Epithelial cell of proximal tubule (primary cell): ENCODE measurements at regions not wholly inside any gene's neighbourhood (a gene's known extent, or its start where the extent isn't known, plus 50 kb on each side); places are given as distances from the start of the nearest gene placed in this dataset.

Source experiments
- DNase-seq: peaks from one replicate; pipeline ENCODE4 v3.0.0-alpha.2; 2011; ENCODE audit warnings: low read depth
- H3K4me3 ChIP-seq: 2 replicates; pipeline ENCODE4 v1.5.1; 2011; ENCODE audit warnings: low read depth, mild to moderate bottlenecking, low read length
- CTCF ChIP-seq: conservative IDR thresholded peaks from 2 replicates; pipeline ENCODE4 v1.5.1; 2012; ENCODE audit warnings: low read depth, mild to moderate bottlenecking, low read length

- DNase-seq: no peak
- H3K4me3 ChIP-seq: no peak overlapping the region
- no peak for TF ChIP-seq CTCF
Measured at GRCh38 chr9:87427851-87428506, 69.7 kb upstream of the DAPK1 start.

DNA sequence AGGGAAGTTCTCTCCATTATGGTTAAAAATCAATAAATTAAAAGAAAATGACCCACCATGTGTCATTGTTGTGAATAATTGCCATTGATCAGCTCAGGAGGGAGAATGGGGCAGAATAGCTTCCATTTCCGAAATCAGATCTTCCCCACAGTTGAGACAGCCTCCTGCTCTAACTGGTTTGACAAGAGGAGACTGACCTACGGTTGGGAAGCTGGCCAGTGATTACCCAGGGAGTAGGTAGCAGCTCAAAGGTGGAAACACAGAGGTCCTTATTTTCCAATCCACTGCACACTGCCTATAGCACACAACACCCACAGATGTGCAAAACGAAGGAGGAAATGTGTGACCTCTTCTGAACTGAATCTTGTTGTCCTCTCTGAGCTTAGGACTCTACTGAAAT, 69.0 kb upstream of the DAPK1 start:
- DNase-seq: no peak
- TF ChIP-seq CTCF: no peak
- H3K4me3 ChIP-seq: no peak overlapping the region

GRCh38 chr9:87431837-87432236, 65.8 kb upstream of the DAPK1 start:
- no peak for TF ChIP-seq CTCF
- no peak overlapping the region for H3K4me3 ChIP-seq
- DNase-seq: no peak

GRCh38 chr9:87433853-87434252, 63.8 kb upstream of the DAPK1 start:
- no peak for DNase-seq
- H3K4me3 ChIP-seq: no peak overlapping the region
- TF ChIP-seq CTCF: no peak

DNA sequence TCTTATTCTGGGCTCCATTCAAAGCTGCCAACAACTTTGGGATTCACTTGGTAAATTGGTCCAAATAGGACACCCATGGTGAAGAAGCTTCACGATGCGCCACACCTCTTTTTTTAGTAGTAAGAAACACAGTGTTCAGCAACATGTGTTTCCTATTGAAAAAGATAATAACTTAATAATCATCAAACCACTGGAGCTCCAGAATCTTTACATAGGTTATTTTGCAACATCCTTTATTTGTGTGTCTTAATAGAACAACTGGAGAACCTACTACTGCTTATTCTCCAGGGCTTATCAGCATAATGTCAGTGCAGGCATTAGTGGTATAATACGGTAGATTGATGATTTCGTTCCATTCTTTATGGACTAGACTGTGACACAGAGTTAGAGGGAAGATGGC, 63.3 kb upstream of the DAPK1 start:
- no peak for TF ChIP-seq CTCF
- H3K4me3 ChIP-seq: no peak overlapping the region
- DNase-seq: no peak

DNA sequence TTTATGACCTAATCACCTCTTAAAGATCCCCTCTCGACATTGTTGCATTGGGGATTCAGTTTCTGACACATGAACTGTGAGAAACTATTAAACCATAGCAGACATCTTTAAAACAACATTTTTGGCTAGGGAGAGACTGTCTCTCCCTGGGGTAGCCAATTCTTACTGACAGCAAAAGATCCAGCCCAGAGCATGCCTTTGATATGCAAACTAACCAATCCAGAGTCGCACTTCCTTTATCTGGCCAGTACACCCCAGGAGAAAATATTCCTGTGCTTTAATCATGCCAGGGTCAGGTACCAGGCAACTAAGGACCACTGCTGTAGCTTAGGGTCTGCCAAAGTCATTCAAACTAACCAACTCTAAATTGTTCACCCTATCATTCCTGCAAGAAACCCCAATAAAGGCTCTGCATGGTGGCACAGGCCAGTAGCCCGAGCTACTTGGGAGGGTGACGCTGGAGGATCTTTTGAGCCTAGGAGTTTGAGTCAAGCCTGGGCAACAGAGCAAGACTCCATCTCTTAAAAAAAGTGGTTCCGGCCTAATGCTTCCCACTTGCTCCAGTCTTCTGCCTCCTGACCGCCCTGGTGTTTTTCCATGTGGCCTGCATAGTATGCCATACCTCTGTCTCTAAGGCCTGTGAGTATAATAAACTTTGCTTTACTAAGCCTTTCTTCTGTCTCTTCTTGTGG, 62.3 kb upstream of the DAPK1 start:
- no peak for DNase-seq
- H3K4me3 ChIP-seq: no peak overlapping the region
- no peak for TF ChIP-seq CTCF

DNA sequence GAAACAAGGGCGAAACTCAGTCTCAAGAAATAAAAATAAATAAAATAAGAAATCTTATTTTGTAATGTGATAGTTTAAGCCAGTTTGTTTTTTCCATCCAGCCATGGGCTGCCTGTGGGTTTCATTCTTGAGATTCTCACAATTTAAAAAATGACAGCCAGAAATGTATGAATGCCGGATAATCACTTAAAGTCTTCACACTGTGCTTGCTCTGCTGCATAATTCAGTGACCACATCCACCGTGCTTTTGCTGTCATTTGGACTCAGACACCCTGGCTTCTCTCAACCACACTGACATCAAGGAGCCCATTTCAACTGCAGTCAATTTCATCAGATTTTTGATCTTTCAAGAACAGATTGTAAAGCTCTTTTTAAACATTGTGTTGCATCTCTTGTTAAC, 61.0 kb upstream of the DAPK1 start:
- DNase-seq: no peak
- TF ChIP-seq CTCF: no peak
- H3K4me3 ChIP-seq: no peak overlapping the region
